22Rv1 (cell line): ENCODE measurements at regions not wholly inside any gene's neighbourhood (a gene's known extent, or its start where the extent isn't known, plus 50 kb on each side); places are given as distances from the start of the nearest gene placed in this dataset.

Source experiments
- H3K27ac ChIP-seq: fragments of 450-650 bp; 2 replicates; pipeline ENCODE4 v1.5.1; 2017
- CTCF ChIP-seq: fragments of 450-650 bp; IDR thresholded peaks from 2 replicates; pipeline ENCODE4 v1.5.1; 2017; ENCODE audit warnings: mild to moderate bottlenecking
- ZFX ChIP-seq: fragments of 450-650 bp; IDR thresholded peaks from 2 replicates; pipeline ENCODE4 v1.6.1; 2017; ENCODE audit warnings: antibody characterized with exemption, borderline replicate concordance

GRCh38 chr12:94770791-94771190, 120.4 kb upstream of the TMCC3 start:
- TF ChIP-seq CTCF = no peak
- TF ChIP-seq ZFX = no peak
- no peak overlapping the region for H3K27ac ChIP-seq

GRCh38 chr12:94769776-94770759, 119.7 kb upstream of the TMCC3 start:
- no peak overlapping the region for H3K27ac ChIP-seq
- TF ChIP-seq ZFX = no peak

- TF ChIP-seq ZFX = no peak
- TF ChIP-seq CTCF = no peak
- H3K27ac ChIP-seq = no peak overlapping the region
Measured at GRCh38 chr12:94769047-94769420, 118.7 kb upstream of the TMCC3 start.

- H3K27ac ChIP-seq = no peak overlapping the region
- TF ChIP-seq CTCF (no peak), ZFX (no peak)
Measured at GRCh38 chr12:94768398-94769046, 118.2 kb upstream of the TMCC3 start.

GRCh38 chr12:94767956-94768355, 117.6 kb upstream of the TMCC3 start:
- no peak overlapping the region for H3K27ac ChIP-seq
- TF ChIP-seq ZFX = no peak
- TF ChIP-seq CTCF = no peak

GRCh38 chr12:94766397-94766796, 116.0 kb upstream of the TMCC3 start:
- no peak overlapping the region for H3K27ac ChIP-seq
- no peak for TF ChIP-seq ZFX
- TF ChIP-seq CTCF = no peak

- TF ChIP-seq CTCF = no peak
- TF ChIP-seq ZFX = no peak
- H3K27ac ChIP-seq = no peak overlapping the region
Measured at GRCh38 chr12:94763462-94763861, 113.1 kb upstream of the TMCC3 start.
